Lower leg skin (tissue), 3 donors: ENCODE measurements at regions not wholly inside any gene's neighbourhood (a gene's known extent, or its start where the extent isn't known, plus 50 kb on each side); places are given as distances from the start of the nearest gene placed in this dataset.

ENCODE experiments used
- POLR2A ChIP-seq, 2 donors: fragments of 450-650 bp; IDR thresholded peaks; one replicate each; pipeline ENCODE4 v1.6.1; 2016 to 2017; ENCODE audit warnings: antibody characterized with exemption in 2 of 2, mild to moderate bottlenecking in 1 of 2, moderate library complexity in 1 of 2
- TF ChIP-seq, protein P1 (sequence below), 3 donors: fragments of 450-650 bp; IDR thresholded peaks; one replicate each; pipeline ENCODE4 v1.5.1; 2016; ENCODE audit warnings: antibody characterized with exemption in 3 of 3, mild to moderate bottlenecking in 3 of 3, moderate library complexity in 2 of 3

DNA sequence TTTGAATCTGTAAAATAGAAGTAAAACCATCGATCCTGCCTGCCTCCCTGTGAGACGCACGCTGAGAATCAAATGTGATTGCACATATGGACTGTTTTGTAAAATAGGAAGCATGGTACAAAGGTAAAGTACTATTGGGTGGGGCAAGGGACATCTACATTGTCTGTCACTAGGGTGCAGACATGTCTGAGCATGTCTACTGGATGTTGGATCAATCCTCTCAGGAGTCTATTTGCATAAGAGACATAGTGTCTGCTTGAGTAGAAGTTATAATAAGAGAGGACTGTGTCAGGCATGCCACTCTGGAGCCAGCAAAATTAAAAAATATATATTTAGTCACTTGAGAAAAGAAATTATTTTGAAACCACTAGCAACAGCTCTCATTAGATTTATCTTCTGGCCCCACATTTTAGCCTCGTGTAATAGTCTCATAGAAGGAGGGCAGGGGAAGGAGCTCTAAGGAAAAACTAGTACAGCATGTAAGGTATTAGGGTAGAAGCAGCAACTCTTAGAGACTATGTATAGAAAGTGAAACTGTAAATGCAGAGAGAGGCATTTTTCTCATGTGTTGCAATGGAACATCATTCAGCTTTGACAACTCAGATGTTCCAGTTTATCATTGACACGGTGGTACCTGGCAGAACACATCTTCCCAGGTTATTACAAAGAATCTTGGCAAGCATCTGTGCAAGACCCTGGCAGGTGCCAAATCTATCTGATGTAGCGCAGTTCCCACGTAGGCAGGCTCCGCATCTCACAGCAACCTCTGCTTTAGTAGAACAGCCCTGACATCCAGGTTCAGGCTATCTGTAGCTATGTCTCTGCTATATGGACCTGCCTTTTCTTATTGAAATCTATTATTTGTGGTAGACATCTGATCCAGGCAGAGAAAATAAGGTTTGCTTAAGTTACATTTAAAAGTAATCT is 85.2 kb upstream of the CHL1 start:
- TF ChIP-seq POLR2A (IDR thresholded peaks at IDR 0.05), result no peak
- TF ChIP-seq, protein P1, sequence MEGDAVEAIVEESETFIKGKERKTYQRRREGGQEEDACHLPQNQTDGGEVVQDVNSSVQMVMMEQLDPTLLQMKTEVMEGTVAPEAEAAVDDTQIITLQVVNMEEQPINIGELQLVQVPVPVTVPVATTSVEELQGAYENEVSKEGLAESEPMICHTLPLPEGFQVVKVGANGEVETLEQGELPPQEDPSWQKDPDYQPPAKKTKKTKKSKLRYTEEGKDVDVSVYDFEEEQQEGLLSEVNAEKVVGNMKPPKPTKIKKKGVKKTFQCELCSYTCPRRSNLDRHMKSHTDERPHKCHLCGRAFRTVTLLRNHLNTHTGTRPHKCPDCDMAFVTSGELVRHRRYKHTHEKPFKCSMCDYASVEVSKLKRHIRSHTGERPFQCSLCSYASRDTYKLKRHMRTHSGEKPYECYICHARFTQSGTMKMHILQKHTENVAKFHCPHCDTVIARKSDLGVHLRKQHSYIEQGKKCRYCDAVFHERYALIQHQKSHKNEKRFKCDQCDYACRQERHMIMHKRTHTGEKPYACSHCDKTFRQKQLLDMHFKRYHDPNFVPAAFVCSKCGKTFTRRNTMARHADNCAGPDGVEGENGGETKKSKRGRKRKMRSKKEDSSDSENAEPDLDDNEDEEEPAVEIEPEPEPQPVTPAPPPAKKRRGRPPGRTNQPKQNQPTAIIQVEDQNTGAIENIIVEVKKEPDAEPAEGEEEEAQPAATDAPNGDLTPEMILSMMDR (IDR thresholded peaks at IDR 0.05), result no peak
